ENCODE measurements at regions not wholly inside any gene's neighbourhood (a gene's known extent, or its start where the extent isn't known, plus 50 kb on each side); places are given as distances from the start of the nearest gene placed in this dataset.

GRCh38 chr5:138646671-138647070 is 71.5 kb upstream of the HSPA9 start:
- peaks cover 21 to 26% of the 10 kb centered on the region in 2 donors for H3K4me1 ChIP-seq (replicated peaks in 1 of 2)
- TF ChIP-seq POLR2A (IDR thresholded peaks at IDR 0.05) (no peak), CTCF (IDR thresholded peaks at IDR 0.05) (no peak)
- H3K27ac ChIP-seq: no peak overlapping the region
- WGBS, 4 donors: 92 to 97% (median 94%) methylated on average over 11 of the region's 11 CpGs
- H3K4me3 ChIP-seq: no peak overlapping the region
- no peaks in the 10 kb centered on the region for H3K36me3 ChIP-seq (replicated peaks in 1 of 2)
- no peak for DNase-seq
- no peaks in the 10 kb centered on the region for H3K9me3 ChIP-seq (replicated peaks in 1 of 3)
- H3K27me3 ChIP-seq: no peaks in the 10 kb centered on the region
- intact Hi-C loops (cut with DNase I): loop anchor here (10.0 kb wide), 2 partner anchors 278 to 618 kb away; no protein-coding TSS in a partner anchor

- intact Hi-C loops (cut with DNase I): loop anchor here (10.0 kb wide), 2 partner anchors 279 to 619 kb away; no protein-coding TSS in a partner anchor
- Histone ChIP-seq H3K27me3 (no peaks in the 10 kb centered on the region), H3K27ac (no peak overlapping the region), H3K4me3 (no peak overlapping the region), H3K36me3 (replicated peaks in 1 of 2) (no peaks in the 10 kb centered on the region), H3K4me1 (replicated peaks in 1 of 2) (peaks cover 21 to 26% of the 10 kb centered on the region in 2 donors), H3K9me3 (replicated peaks in 1 of 3) (no peaks in the 10 kb centered on the region)
- TF ChIP-seq CTCF (IDR thresholded peaks at IDR 0.05) (no peak), POLR2A (IDR thresholded peaks at IDR 0.05) (no peak)
- DNase-seq: no peak
- WGBS, 4 donors: 78 to 90% (median 81%) methylated on average over 3 to 5 of the region's 5 CpGs
Measured at GRCh38 chr5:138645778-138646575, 70.8 kb upstream of the HSPA9 start.

- no peak for DNase-seq
- intact Hi-C loops (cut with DNase I): loop anchor here (5.0 to 10.0 kb wide), 3 partner anchors 282 to 622 kb away; no protein-coding TSS in a partner anchor
- 90 to 95% (median 92%) methylated on average over 4 to 5 of the region's 5 CpGs for WGBS, 4 donors
- Histone ChIP-seq H3K4me1 (replicated peaks in 1 of 2) (peaks cover 5 to 11% of the 10 kb centered on the region in 2 donors), H3K4me3 (no peak overlapping the region), H3K9me3 (replicated peaks in 1 of 3) (no peaks in the 10 kb centered on the region), H3K27me3 (no peaks in the 10 kb centered on the region), H3K36me3 (replicated peaks in 1 of 2) (no peaks in the 10 kb centered on the region), H3K27ac (no peak overlapping the region)
- TF ChIP-seq POLR2A (IDR thresholded peaks at IDR 0.05) (no peak), CTCF (IDR thresholded peaks at IDR 0.05) (no peak)
Measured at GRCh38 chr5:138643040-138643791, 68.0 kb upstream of the HSPA9 start.
